SH-SY5Y (cell line): ENCODE measurements at regions not wholly inside any gene's neighbourhood (a gene's known extent, or its start where the extent isn't known, plus 50 kb on each side); places are given as distances from the start of the nearest gene placed in this dataset.

ENCODE experiments used
- GATA2 ChIP-seq: IDR thresholded peaks from 2 replicates; pipeline ENCODE4 v1.6.1; 2011; ENCODE audit warnings: mild to moderate bottlenecking, low read depth, low read length
- GATA3 ChIP-seq: IDR thresholded peaks from 2 replicates; pipeline ENCODE4 v1.6.1; 2011; ENCODE audit warnings: low read depth, mild to moderate bottlenecking, low read length, moderate library complexity

- no peak for TF ChIP-seq GATA3
- no peak for TF ChIP-seq GATA2
Measured at GRCh38 chr7:67723591-67723990, 727.0 kb downstream of the TYW1 start.
